Choroid plexus epithelial cell (primary cell): ENCODE measurements at regions not wholly inside any gene's neighbourhood (a gene's known extent, or its start where the extent isn't known, plus 50 kb on each side); places are given as distances from the start of the nearest gene placed in this dataset.
A peak's percentile ranks its signal among the peaks of the same experiment; 100 is the strongest.

Experiments used
- DNase-seq: peaks from one replicate; pipeline ENCODE4 v3.0.0-alpha.2; 2010; ENCODE audit warnings: low read depth
- H3K4me3 ChIP-seq: 2 replicates; pipeline ENCODE4 v1.5.1; 2011; ENCODE audit warnings: low read depth, mild to moderate bottlenecking, control low read depth, low read length, moderate library complexity
- CTCF ChIP-seq: conservative IDR thresholded peaks from 2 replicates; pipeline ENCODE4 v1.5.1; 2011; ENCODE audit warnings: low read depth, mild to moderate bottlenecking, control low read depth, inconsistent platforms, low read length, moderate library complexity

GRCh38 chr2:56784046-56784445 is 600.3 kb downstream of the CCDC85A start:
- no peak for TF ChIP-seq CTCF
- no peak for DNase-seq

GRCh38 chr2:56801214-56801613 is 617.4 kb downstream of the CCDC85A start:
- H3K4me3 ChIP-seq, result no peak overlapping the region
- DNase-seq, result no peak
- no peak for TF ChIP-seq CTCF

More at GRCh38 chr2:56784046-56784445, 600.3 kb downstream of the CCDC85A start:
- H3K4me3 ChIP-seq, result no peak overlapping the region

- no peak overlapping the region for H3K4me3 ChIP-seq
- no peak for TF ChIP-seq CTCF
- DNase-seq, result no peak
Measured at GRCh38 chr2:56801770-56802169, 618.0 kb downstream of the CCDC85A start.

- no peak for DNase-seq
- no peak for TF ChIP-seq CTCF
- H3K4me3 ChIP-seq, result no peak overlapping the region
Measured at GRCh38 chr2:56803596-56803995, 619.8 kb downstream of the CCDC85A start.

- no peak overlapping the region for H3K4me3 ChIP-seq
- no peak for DNase-seq
- no peak for TF ChIP-seq CTCF
Measured at GRCh38 chr2:56806924-56807323, 623.1 kb downstream of the CCDC85A start.

- H3K4me3 ChIP-seq, result no peak overlapping the region
- DNase-seq, result no peak
- no peak for TF ChIP-seq CTCF
Measured at GRCh38 chr2:56807861-56808260, 624.1 kb downstream of the CCDC85A start.

GRCh38 chr2:56811401-56811800 is 627.6 kb downstream of the CCDC85A start:
- no peak overlapping the region for H3K4me3 ChIP-seq
- TF ChIP-seq CTCF, result no peak
- peak; percentile 1 for DNase-seq
